ENCODE measurements at regions not wholly inside any gene's neighbourhood (a gene's known extent, or its start where the extent isn't known, plus 50 kb on each side); places are given as distances from the start of the nearest gene placed in this dataset.

DNA sequence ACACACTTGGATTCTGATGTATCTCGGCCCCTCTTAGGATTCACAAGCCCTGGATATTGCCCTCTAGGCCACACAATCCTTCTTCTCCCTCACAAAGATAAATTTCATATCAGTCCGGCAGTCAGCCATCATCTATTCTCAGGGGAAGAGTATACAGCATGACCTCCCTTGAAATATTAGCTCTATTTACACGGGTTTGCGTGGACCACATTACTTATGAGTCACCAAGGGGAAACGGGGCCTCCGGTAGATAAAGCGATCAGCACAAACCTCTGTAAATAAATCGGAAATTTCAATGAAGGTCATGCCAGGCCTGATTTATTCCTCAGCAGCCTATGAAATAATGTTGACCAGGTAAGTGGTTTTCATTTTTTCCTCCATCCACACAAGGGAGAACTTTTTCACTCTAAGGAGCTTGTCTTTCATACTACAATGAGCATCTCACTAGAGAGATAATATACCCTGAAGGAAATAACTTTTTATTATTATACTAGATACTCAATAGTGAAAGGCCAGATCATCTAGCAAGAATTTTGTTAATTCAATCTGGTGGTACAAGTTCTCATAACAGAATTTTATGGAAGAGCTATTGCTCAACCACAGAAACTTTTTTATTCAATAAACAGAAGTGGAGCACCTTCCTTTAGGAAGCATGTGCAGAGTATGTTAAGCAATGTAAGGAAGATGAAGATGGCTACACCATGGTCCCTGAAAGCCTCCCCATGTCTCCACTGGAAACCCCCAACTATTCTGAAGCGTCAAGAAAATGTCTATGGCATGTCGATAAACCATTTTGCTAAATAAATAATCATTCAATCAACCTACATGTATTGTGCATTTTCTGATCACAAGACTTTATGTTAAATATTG is 125.2 kb upstream of the PIK3C3 start:
- DNase-seq: no peak

DNA sequence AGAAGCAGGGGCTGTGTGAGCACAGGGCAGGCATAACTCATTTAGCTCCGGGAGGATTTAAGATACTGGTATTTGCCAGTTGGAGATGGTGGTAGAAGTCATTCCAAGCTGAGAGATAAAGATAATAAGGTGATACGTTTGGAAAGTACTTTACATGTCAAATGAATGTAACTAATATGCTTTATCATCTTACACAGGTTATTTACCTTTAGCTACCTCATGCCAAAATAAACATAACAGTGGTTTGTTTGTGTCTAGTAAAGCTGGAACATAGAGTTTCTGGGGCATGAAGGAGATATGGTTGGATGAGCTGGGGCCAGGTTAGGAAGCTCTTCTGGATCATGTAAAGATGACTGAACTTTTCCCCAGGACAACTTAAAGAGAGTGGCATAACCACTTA is 126.9 kb upstream of the PIK3C3 start:
- DNase-seq: no peak

DNA sequence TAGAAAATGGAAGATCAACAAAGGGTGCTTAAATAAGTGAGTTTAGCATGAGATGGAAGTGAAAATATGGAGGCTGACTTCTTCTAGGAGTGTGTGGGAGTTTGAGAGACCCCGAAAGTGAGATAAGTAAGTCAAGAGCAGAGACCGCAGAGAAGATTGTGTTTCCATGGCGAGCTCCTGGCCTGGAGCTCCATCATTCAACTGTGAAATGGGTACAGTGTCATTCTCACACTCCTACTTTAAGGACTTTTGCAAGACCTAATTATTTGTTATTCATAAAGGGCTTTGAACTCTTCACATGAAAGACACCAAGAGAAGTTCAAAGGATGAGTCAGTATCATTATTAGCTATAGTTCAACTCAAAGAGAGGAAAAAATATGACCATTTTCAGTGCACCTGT is 134.2 kb upstream of the PIK3C3 start:
- no peak for DNase-seq

DNA sequence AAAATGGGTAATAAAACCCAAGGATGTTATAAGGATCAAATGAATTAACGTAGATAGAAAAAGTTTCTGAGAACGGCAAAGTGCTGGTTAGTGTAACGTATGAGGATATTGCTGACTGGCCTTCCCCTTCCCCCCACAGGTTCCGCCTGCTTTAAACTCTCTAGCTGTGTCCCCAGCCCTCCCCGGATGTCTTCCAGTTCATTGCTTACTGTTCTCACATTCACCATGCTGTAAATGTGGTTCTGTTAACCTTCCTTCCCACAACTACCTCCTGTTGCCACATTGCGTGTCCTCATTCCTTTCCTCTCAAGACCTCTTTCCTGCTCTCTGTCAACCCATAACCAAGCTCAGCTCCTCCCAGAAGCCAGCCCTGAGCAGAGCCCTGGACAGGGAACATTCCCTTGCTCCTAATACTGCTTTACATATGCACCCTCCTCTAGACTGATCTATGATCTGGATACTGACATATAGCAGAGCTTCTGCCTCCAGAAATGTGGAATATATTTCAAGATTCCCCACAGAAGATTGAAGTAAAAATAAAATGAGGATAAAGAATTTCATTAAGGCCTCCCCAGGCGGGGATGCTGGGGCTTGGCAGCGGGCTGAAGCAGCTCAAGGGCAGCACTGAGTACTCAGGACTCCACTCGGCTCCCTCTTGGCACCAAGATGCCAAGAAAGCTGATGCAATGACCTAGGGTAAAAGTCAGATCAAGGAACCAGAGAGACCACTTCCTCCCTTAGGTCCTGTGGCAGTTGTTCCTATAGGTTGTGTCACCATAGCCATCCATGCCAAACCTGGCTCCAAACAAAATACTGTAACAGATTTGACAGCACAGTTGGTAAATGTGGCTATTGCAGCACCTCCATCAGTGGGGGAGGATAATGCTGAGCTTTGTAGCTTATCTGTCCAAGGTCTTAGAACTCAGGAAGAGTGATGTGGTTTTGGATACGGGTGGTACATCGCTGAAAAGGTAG is 136.4 kb upstream of the PIK3C3 start:
- DNase-seq: no peak

DNA sequence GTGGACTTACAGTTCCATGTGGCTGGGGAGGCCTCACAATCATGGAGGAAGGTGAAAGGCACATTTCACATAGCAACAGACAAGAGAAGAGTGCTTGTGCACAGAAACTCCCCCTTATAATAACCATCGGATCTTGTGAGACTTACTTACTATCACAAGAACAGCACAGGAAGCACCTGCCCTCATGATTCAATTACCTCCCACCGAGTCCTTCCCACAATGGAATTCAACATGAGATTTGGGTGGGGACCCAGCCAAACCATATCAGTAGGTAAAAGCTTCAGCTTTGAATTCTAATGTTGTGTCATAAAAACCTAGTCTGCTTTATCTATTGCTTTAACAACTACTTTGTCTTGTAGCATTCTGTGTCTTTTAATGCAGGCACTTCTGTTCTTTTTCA is 140.4 kb upstream of the PIK3C3 start:
- no peak for DNase-seq

DNA sequence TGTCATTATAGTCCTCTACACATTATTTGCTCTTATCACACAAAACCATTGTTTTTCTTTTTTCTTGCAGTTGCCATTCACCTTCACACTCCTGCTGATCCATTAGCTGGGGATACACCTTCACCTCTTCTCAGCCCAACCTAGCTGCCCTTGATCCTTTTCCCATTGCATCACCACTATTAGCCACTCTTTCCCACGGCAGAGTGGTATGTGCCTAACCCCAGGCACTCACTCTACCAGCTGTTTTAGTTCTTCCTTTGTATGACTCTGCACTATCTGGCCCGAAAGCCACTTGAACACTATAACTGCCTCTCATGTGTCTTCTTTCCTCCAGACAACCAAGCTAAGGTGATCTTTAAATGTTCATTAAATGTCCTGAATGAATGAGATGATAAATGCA is 145.4 kb upstream of the PIK3C3 start:
- DNase-seq: no peak

DNA sequence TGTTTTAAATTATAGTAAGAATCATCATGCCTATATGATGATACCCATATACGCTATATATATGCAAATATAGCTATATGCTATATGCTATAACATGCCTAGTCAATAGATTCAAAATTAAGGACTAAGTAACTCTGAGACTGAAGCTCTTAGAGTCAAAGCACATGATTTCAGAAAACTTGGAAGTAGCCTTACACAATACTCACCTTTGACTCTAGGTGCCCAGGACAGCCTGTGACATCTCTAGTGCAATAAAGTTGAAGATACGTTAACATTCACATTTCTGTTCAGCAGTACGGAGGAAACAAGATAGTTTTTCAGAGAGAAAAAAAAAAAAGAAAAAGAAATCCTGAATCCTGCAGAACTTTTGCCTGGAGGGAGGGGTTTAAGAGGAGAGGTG is 149.7 kb upstream of the PIK3C3 start:
- no peak for DNase-seq

DNA sequence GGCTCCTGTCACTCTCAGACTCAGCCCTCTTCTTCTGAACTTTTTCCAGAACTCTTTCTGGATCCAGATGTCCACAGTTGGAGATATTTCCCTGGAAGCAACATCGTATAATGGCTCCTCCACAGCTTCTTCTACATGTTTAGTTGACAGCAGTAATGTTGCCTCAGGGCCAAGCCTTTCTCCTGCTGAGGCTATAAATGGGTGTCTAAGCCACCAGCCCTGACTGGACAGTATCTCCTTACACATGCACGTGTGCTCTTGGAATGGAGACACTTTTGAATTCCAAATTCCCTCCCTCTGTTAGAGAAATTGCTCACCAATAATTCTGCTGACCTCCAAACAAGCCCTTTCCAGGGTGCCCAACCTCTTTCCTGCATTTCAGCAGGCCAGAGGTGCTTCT is 156.2 kb upstream of the PIK3C3 start:
- DNase-seq: no peak

DNA sequence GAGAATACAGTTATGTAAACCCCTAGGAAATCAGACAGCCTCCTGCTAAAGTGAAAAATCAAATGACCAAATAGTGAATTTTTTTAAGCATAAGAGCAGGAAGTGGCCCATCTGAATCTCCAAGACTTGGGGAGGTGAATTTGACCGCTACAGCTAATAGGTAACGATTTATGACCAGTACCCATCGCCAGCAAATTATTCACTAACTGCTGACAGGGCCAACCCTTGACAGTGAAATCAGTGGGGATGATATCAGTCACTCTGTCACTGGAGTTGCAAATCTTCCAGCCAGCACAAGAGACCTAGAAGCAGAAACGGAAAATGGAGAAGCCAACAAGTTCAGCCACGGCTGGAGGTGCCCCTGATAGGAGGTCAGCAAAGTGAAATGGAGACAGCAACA is 164.3 kb upstream of the PIK3C3 start:
- DNase-seq: no peak

DNA sequence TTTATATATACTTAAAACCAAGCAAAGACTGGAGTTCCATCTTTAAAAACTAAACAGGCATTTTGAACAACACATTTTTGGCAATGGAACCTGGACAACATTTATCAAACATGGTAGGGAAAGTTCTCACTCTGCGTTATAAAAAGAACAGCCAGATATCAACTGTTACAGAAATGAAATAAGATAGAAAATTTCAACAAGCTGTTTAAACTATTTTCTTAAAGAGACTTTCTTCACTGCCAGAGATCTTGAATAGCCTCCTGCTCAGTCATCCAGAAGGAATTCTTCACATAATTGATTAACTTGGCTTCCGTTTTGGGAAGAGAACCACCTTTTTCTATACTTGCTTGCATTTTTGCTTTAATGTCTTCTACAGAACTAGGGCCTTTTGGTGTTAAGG is 166.0 kb upstream of the PIK3C3 start:
- no peak for DNase-seq

DNA sequence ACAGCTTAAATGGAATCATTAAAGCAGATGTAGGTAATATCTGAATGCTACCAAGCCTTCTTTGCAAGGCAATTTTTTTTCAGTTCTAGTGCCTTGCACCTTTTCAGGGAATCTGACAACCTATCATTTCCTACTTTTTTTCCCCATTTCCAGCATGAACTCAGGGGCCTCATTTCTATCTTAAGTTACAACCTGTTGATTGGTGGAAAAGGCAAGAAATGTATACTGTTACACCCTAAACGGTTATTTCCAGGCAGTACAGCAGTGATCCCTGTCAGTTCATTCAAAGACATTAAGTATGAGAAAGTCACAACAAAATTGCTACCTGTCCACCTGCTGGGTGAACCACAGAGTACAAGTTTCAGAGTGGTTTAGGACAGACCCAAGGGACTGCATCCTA is 171.2 kb upstream of the PIK3C3 start:
- no peak for DNase-seq

DNA sequence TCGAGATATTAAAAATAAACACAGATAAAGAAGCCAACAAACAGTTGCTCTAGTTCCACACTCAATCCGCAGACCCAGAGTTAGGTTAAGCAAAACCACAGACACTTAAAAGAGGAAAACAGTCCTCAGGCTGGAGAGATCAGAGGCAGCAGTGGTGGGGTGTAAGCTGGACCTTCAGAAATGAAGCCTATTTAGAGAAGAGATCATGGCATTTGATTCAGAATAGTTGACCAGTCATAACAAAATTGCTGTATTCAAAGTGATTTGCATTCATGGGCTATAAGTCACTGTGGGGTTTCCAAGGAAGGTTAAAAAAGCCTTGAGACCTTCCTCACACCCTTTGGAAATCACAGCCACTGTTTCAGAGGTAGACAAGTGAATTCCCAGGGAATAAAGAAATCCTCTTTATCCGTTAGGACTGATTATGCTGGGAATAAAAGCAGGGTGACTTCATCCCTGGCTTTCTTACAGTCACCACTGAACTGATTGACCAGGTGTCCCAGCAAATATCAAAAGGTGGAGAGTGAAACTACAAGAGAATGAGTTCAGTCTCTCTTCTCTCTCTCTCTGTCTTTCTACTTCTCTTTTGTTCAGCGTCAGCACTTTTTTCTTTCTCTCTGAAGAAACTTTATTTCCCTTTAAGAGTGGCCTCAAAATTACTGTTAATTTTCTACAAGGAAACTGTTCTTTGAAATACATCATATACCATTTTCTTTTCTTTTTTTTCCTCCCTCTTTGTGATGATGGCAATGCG is 171.8 kb upstream of the PIK3C3 start:
- no peak for DNase-seq

DNA sequence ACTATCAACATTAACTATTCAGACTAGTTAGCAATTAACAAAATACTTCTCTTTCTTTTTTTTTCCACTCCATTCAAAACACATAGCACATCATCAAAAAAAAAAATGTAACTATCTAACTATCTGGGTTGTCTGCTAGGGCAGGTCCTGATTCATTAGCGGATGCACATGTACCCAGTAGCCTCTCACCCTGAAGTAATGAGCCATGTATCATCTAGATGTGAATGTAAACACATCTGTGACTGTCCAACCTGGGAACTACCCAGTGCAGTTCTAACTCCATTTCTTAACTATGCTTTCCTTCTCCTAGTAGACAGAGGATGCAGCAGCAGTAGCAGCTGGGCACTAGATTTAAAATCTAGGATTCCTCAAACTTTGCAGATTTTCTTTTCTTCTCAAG is 183.1 kb upstream of the PIK3C3 start:
- peak; percentile 29 for DNase-seq

DNA sequence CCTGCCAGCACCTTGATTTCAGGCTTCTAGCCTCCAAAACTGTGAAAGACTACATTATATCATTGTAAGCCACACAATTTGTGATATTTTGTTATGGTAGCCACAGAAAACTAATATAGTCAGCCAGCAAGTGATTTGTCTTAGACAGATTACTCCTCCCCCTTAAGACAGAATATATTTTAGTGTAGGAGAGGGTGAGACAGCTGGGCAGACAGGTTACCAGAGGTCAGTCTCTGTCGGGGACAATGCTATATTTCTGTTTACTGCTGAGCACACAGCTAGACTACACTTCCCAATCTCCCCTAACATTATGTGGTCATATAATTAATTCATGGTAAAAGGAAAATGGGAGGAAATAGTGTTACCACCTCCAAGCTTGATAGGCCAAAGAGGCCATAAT is 185.8 kb upstream of the PIK3C3 start:
- DNase-seq: no peak

DNA sequence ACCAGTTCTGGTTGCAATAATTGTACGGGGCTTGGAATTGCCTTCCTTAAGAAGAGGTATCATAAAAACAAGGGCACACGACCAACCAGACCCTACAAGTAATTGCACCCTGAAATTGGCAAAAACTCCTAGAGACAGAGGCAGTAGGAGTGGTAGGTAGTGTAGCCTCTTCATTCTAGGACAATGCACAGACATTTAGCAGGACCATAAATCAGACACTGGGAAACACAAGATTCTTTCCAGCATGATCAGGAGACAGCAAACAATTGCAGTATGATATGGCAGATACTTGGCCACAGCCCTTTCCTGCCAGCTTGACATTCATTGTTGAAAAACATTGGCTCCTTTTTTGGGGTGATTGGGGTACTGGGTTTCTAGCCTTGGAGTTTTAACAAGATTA is 186.6 kb upstream of the PIK3C3 start:
- DNase-seq: no peak

DNA sequence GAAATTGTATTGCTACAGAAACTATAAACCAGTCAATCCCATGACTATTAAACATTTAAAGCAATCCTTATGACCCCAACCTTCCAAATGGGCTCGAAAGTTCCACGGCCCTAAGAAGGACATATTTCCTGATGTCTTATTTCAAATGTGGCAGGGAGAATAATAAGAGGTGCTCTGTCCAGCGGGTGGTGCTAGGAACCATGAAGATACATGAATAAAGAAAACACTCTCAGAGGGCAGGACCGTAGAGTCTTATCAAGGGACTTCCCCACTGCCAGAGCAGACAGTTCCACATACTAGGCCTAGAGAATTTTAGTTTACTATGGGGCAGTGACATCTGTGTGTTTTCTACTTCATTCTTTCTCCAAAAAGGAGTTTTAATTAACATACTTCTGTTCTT is 187.1 kb upstream of the PIK3C3 start:
- DNase-seq: no peak

DNA sequence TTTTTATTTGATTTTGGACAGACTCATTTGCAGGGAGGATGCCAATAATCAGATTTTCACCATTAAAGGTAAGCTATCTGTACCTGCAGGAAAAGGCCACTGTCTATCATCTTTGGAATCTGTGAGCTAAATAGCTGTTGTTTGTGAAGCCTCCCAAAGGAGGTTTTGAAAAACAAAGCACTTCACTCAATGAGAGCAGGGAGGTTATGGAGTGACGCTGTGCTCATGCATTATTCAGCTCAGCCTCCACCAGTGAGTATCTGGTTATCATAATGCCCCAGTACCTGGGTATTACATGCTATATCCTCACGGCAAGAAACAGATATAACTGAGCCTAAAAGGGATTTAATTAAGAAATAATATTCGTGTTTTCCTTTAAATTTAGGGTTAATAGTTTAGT is 189.6 kb upstream of the PIK3C3 start:
- no peak for DNase-seq

DNA sequence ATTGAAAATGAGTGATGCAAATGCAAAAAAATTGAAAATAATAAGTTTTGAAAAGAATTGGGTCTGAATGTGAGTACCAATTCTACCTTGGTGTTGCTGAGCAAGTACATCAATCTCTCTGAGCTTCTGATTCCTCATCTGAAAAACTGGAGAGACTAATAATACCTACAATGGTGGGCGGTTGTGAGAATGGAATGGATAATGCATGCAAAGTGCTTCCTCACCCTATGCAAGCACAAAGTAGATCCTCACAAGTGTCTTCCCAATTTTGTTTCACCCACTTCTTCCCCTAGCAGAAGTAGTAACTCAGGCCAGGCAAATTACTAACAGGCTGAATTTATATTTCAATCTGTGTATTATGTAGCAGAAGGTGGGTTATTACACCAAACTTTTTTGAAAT is 191.7 kb upstream of the PIK3C3 start:
- no peak for DNase-seq

DNA sequence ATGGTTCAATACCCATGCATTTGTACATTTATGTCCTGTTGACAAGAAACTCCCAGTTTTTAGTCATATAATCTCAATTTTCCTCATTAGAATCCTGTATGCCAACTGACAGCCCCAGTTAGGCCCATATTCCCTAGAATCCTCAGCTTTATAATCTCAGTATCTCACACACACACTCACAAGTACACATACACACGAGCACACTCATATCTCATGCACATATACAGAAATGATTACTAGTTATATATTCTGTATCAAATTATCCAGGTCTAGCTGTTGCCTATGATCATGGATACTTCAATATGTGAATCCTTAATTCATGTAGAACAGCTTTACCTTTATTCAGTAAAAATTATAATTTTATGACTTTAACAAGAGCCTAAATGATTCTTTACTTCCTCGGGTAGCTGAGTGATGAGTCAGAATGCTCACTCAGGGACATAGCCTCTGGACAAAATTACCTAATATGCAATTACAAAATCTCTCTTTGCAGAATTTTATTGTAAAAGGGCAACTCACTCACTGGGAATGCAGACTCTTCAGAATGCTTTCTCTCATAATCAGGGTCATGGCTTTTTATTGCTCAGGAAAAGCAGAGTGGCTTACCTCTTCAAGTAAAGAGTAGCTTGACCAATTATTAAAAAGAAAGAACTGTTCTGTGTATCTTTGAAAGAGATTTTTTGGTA is 193.6 kb upstream of the PIK3C3 start:
- no peak for DNase-seq

DNA sequence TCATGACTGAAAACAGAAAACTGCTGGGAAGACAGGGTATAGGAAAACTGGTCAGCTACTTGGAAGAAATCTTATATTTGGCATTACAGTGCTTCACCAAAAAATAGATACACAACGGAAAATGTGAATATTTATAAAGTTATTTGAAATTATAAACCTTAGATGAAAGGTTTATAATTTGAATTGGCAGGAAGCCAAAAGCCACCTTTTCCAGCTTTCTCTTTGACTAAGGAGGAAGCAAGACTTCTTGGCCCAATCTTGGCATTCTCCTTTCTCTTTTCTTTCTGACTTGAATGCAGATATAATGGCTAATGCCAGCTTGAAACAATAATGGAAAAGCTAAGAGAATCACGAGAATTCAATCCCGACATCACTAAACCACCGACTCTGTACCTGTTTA is 196.5 kb upstream of the PIK3C3 start:
- no peak for DNase-seq

DNA sequence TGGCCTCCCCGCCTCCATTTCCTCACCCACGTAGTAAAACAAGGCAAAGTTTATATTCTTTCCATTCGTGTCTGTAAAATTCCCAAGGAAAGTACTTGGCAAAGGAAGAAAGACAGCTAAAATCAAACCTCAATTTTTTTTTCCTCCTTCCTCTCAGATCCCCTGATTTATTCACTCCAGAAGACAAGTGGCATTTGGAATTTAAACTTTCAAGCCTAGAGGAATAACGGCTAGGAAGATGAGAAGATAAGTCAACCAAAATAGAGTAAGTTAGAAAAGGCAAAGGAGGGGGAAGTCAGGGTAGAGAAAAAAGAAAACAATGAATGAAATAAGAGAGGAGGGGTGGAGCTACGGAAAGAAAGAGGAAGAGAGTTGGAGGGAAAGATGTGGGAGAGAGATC is 198.9 kb upstream of the PIK3C3 start:
- no peak for DNase-seq

DNA sequence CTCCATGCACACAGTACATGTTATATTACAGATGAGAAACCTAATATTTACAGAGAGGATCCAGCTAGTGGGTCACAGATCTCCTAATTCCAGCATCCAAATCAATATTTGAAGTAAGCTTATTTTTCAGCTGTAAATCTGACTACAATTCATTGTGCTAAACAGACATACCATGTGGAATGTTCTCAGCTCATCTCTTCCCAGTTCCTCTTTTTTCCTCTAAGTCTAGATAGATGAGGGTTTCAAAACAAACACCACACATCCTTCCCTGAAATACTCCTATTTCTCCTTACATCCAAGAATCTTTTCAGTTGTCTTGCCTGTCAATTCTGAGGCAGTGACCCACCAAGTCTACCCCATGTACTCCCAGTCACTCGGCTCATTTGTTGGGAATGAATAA is 200.7 kb upstream of the PIK3C3 start:
- DNase-seq: no peak

DNA sequence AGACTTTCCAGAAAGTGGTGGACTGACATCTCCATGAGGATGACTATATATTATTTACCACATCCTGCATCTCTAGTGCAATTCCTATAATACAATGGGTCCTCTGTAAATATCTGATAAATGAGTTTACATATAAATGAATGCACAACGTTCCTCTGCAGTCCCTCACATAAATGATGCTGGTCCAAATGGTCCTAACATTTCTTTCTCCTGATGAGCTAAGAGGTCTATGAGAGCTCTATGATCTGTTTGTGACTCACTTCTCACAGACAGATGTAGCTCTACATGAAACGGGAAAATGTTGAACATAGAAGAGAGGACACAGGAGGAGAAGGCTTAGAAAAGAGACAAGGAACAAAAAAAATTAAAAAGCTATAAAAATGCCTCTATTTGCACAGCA is 201.2 kb upstream of the PIK3C3 start:
- no peak for DNase-seq

Measured in NCI-H1694 (cell line).